ENCODE measurements at regions not wholly inside any gene's neighbourhood (a gene's known extent, or its start where the extent isn't known, plus 50 kb on each side); places are given as distances from the start of the nearest gene placed in this dataset.

- TF ChIP-seq CTCF (IDR thresholded peaks at IDR 0.05) (no peak), POLR2A (IDR thresholded peaks at IDR 0.05) (no peak)
Observed at GRCh38 chr10:47145290-47145934, 154.6 kb upstream of the GDF10 start.

Data from prostate gland (tissue), 2 donors.